B cell (primary cell): ENCODE measurements at regions not wholly inside any gene's neighbourhood (a gene's known extent, or its start where the extent isn't known, plus 50 kb on each side); places are given as distances from the start of the nearest gene placed in this dataset.

Experiments used
- ATAC-seq: fragments of 200-7000 bp; cut with Tn5 transposase; one replicate; pipeline ENCODE4 v1.10.0; 2021; ENCODE audit warnings: low read depth, mild to moderate bottlenecking, moderate number of reproducible peaks, moderate library complexity
- CTCF ChIA-PET: fragments of 350-600 bp; sonication (Branson Sonifier 250); formaldehyde crosslinking; loops from one replicate; lab custom pipeline; 2021; ENCODE audit warnings: antibody characterized with exemption, inconsistent platforms; lab: Charles Lee
- POLR2A ChIA-PET: fragments of 350-600 bp; sonication (Branson Sonifier 250); formaldehyde crosslinking; loops from one replicate; lab custom pipeline; 2021; ENCODE audit warnings: antibody characterized with exemption; lab: Charles Lee
- DNase-seq: peaks from one replicate; pipeline ENCODE4 v3.0.0; 2013
- H2AFZ ChIP-seq: 2 replicates; pipeline ENCODE4 v1.6.1; 2012; ENCODE audit warnings: mild to moderate bottlenecking, low read depth, low read length; ENCODE audit not compliant: insufficient read depth, poor library complexity, severe bottlenecking
- H3K27ac ChIP-seq, 2 donors: 1 replicate in 1 of 2; 2 replicates in 1 of 2; pipeline ENCODE4 v1.5.1; 2012 to 2013; ENCODE audit warnings: low read length in 2 of 2, mild to moderate bottlenecking in 2 of 2, moderate library complexity in 1 of 2
- H3K27me3 ChIP-seq, 4 experiments: fragments of 200-600 bp in 1 of 4; sonication (generic) in 1 of 4; replicated peaks in 1 of 4; 1 replicate in 2 of 4; 2 replicates in 2 of 4; pipeline versions ENCODE4 v1.6.1 to v1.7.0; 2013 to 2016; ENCODE audit warnings: low read length in 3 of 4, mild to moderate bottlenecking in 2 of 4, mixed read lengths in 1 of 4, moderate library complexity in 1 of 4; ENCODE audit not compliant: insufficient read depth in 4 of 4, control insufficient read depth in 3 of 4; ENCODE audit errors: control extremely low read depth in 1 of 4
- H3K36me3 ChIP-seq, 2 experiments: replicated peaks in 1 of 2; 1 replicate in 1 of 2; 2 replicates in 1 of 2; pipeline versions ENCODE4 v1.6.1 to v1.7.1; 2013; ENCODE audit warnings: low read length in 1 of 2; ENCODE audit not compliant: insufficient read depth in 2 of 2, control insufficient read depth in 1 of 2; ENCODE audit errors: control extremely low read depth in 1 of 2, extremely low read depth in 1 of 2
- H3K4me1 ChIP-seq, 2 donors: fragments of 200-600 bp in 1 of 2; sonication (generic) in 1 of 2; 1 replicate in 1 of 2; 2 replicates in 1 of 2; pipeline versions ENCODE4 v1.5.1 to v1.6.1; 2013 to 2017; ENCODE audit warnings: low read length in 2 of 2; ENCODE audit not compliant: control insufficient read depth in 2 of 2, insufficient read depth in 2 of 2
- H3K4me2 ChIP-seq: replicated peaks from 2 replicates; pipeline ENCODE3; 2012; ENCODE audit warnings: mild to moderate bottlenecking, low read depth, low read length; ENCODE audit not compliant: poor library complexity, severe bottlenecking
- H3K4me3 ChIP-seq, 5 experiments: fragments of 200-600 bp in 1 of 5; sonication (generic) in 1 of 5; 1 replicate in 3 of 5; 2 replicates in 2 of 5; pipeline versions ENCODE4 v1.5.1 to v1.7.0; 2011 to 2016; ENCODE audit warnings: low read length in 4 of 5, mild to moderate bottlenecking in 4 of 5, low read depth in 2 of 5, control low read depth in 1 of 5, moderate library complexity in 1 of 5; ENCODE audit not compliant: insufficient read depth in 1 of 5; ENCODE audit errors: control extremely low read depth in 1 of 5, extremely low read depth in 1 of 5
- H3K79me2 ChIP-seq: fragments of 200-600 bp; sonication (generic); one replicate; pipeline ENCODE4 v1.6.0; 2016; ENCODE audit warnings: low read length; ENCODE audit not compliant: control insufficient read depth, insufficient read depth
- H3K9ac ChIP-seq: fragments of 200-600 bp; sonication (generic); 2 replicates; pipeline ENCODE4 v1.6.1; 2017; ENCODE audit warnings: mild to moderate bottlenecking, low read length, moderate library complexity
- H3K9me3 ChIP-seq, 3 donors: one replicate each; pipeline versions ENCODE4 v1.6.1 to v1.7.1; 2013; ENCODE audit warnings: low read length in 2 of 3; ENCODE audit not compliant: control insufficient read depth in 2 of 3, insufficient read depth in 1 of 3; ENCODE audit errors: control extremely low read depth in 1 of 3
- H4K20me1 ChIP-seq: 2 replicates; pipeline ENCODE4 v1.6.0; 2012; ENCODE audit warnings: mild to moderate bottlenecking, low read length; ENCODE audit not compliant: insufficient read depth, control insufficient read depth, poor library complexity, severe bottlenecking
- H3K27ac Mint-ChIP-seq: one replicate; pipeline ENCODE4 v1.8.0; 2021; ENCODE audit warnings: mixed read lengths
- H3K27me3 Mint-ChIP-seq: one replicate; pipeline ENCODE4 v1.8.0; 2021; ENCODE audit warnings: mixed read lengths
- H3K4me1 Mint-ChIP-seq: one replicate; pipeline ENCODE4 v1.8.0; 2021; ENCODE audit warnings: mixed read lengths
- H3K4me3 Mint-ChIP-seq: one replicate; pipeline ENCODE4 v1.8.0; 2021; ENCODE audit warnings: mixed read lengths
- H3K9me3 Mint-ChIP-seq: one replicate; pipeline ENCODE4 v1.8.0; 2022; ENCODE audit warnings: mixed read lengths; ENCODE audit not compliant: insufficient read depth
- CTCF ChIP-seq: fragments of 200-600 bp; IDR thresholded peaks from one replicate; pipeline ENCODE4 v1.8.0; 2022; ENCODE audit warnings: antibody characterized with exemption, mild to moderate bottlenecking
- EZH2 ChIP-seq: IDR thresholded peaks from 2 replicates; pipeline ENCODE4 v1.6.1; 2012; ENCODE audit warnings: borderline replicate concordance, low read depth, mild to moderate bottlenecking, moderate library complexity, low read length; ENCODE audit not compliant: insufficient read depth, poor library complexity, severe bottlenecking
- WGBS: methylation state at CpG from one replicate; pipeline ENCODE4 v1.1.5; 2013; ENCODE audit warnings: missing lambda C conversion rate; ENCODE audit not compliant: insufficient coverage; 5-methylcytosine and 5-hydroxymethylcytosine counted together
- intact Hi-C: fragments of 100-400 bp; cut with micrococcal nuclease; formaldehyde crosslinking; loops from one replicate; pipeline ENCODE4 v1.10.0; 2022

- no peaks in the 10 kb centered on the region for H3K9me3 ChIP-seq
- 86% methylated on average over 2 of the region's 3 CpGs for WGBS
- no peak overlapping the region for H3K27ac ChIP-seq
- H3K27me3 ChIP-seq, result no peaks in the 10 kb centered on the region
- H3K36me3 ChIP-seq, result no peaks in the 10 kb centered on the region
- no peaks in the 10 kb centered on the region for H3K4me1 ChIP-seq
- H3K79me2 ChIP-seq, result no peaks in the 10 kb centered on the region
- H3K9ac ChIP-seq, result no peak overlapping the region
- ChIA-PET POLR2A (no interaction called here), CTCF (no interaction called here)
- intact Hi-C loops, result no loop called here
- H3K9me3 Mint-ChIP-seq, result no peaks in the 10 kb centered on the region
- H3K4me1 Mint-ChIP-seq, result no peaks in the 10 kb centered on the region
- H3K4me3 ChIP-seq, result no peak overlapping the region
- no peak overlapping the region for H2AFZ ChIP-seq
- DNase-seq (no peak), ATAC-seq (no peak)
- peaks cover 9% of the 10 kb centered on the region for H3K27me3 Mint-ChIP-seq
- H3K27ac Mint-ChIP-seq, result no peak overlapping the region
- H4K20me1 ChIP-seq, result no peaks in the 10 kb centered on the region
- no peak overlapping the region for H3K4me2 ChIP-seq
- no peak overlapping the region for H3K4me3 Mint-ChIP-seq
- TF ChIP-seq CTCF (no peak), EZH2 (no peak)
Observed at GRCh38 chr19:32268381-32268780, 77.0 kb upstream of the ZNF507 start.

- H3K27me3 Mint-ChIP-seq, result peaks cover 9% of the 10 kb centered on the region
- H3K4me3 Mint-ChIP-seq, result no peak overlapping the region
- H3K9me3 ChIP-seq, result peaks cover 2 to 4% (median 2%) of the 10 kb centered on the region in 3 donors
- H3K9ac ChIP-seq, result no peak overlapping the region
- no peaks in the 10 kb centered on the region for H3K36me3 ChIP-seq
- H3K79me2 ChIP-seq, result no peaks in the 10 kb centered on the region
- no peak overlapping the region for H2AFZ ChIP-seq
- H3K27ac ChIP-seq, result no peak overlapping the region
- ChIA-PET POLR2A (no interaction called here), CTCF (no interaction called here)
- no peaks in the 10 kb centered on the region for H4K20me1 ChIP-seq
- intact Hi-C loops, result no loop called here
- H3K27ac Mint-ChIP-seq, result no peak overlapping the region
- 64% methylated on average over 4 of the region's 5 CpGs for WGBS
- DNase-seq, result no peak
- no peak for ATAC-seq
- H3K4me3 ChIP-seq, result no peak overlapping the region
- H3K4me2 ChIP-seq, result no peak overlapping the region
- TF ChIP-seq EZH2 (no peak), CTCF (no peak)
- no peaks in the 10 kb centered on the region for H3K4me1 Mint-ChIP-seq
- peaks cover 2% of the 10 kb centered on the region for H3K9me3 Mint-ChIP-seq
- H3K4me1 ChIP-seq, result no peaks in the 10 kb centered on the region
- H3K27me3 ChIP-seq, result no peaks in the 10 kb centered on the region
Observed at GRCh38 chr19:32269831-32270230, 75.6 kb upstream of the ZNF507 start.
